GM23338 (cell line): ENCODE measurements at regions not wholly inside any gene's neighbourhood (a gene's known extent, or its start where the extent isn't known, plus 50 kb on each side); places are given as distances from the start of the nearest gene placed in this dataset.

Experiments used
- ATAC-seq: fragments of 200-7000 bp; cut with Tn5 transposase; 3 replicates; pipeline ENCODE4 v1.9.1; 2020
- DNase-seq: peaks from one replicate; pipeline ENCODE4 v3.0.0-alpha.2; 2015; ENCODE audit warnings: low spot score
- H2AFZ ChIP-seq: fragments of 200-600 bp; sonication (generic); 2 replicates; pipeline ENCODE4 v1.8.0; 2016; ENCODE audit warnings: antibody characterized with exemption, mild to moderate bottlenecking, moderate library complexity
- H3F3A ChIP-seq: fragments of 200-600 bp; sonication (generic); replicated peaks from 2 replicates; pipeline ENCODE4 v1.8.0; 2017; ENCODE audit warnings: antibody characterized with exemption, mixed run types, low read depth
- H3K27ac ChIP-seq: fragments of 200-600 bp; sonication (generic); 2 replicates; pipeline ENCODE4 v1.6.1; 2016; ENCODE audit warnings: low read depth
- H3K27me3 ChIP-seq: fragments of 200-600 bp; sonication (generic); 2 replicates; pipeline ENCODE4 v1.8.0; 2016; ENCODE audit warnings: mild to moderate bottlenecking, mixed run types, moderate library complexity; ENCODE audit not compliant: insufficient read depth
- H3K36me3 ChIP-seq: fragments of 200-600 bp; sonication (generic); 2 replicates; pipeline ENCODE4 v1.8.0; 2016; ENCODE audit warnings: mild to moderate bottlenecking; ENCODE audit not compliant: insufficient read depth
- H3K4me1 ChIP-seq: fragments of 200-600 bp; sonication (generic); 2 replicates; pipeline ENCODE4 v1.8.0; 2016; ENCODE audit warnings: mild to moderate bottlenecking, moderate library complexity; ENCODE audit not compliant: insufficient read depth
- H3K4me2 ChIP-seq: fragments of 200-600 bp; sonication (generic); 2 replicates; pipeline ENCODE4 v1.7.1; 2017; ENCODE audit warnings: mixed run types
- H3K4me3 ChIP-seq: fragments of 200-600 bp; sonication (generic); 2 replicates; pipeline ENCODE4 v1.6.1; 2016; ENCODE audit warnings: mixed run types
- H3K79me2 ChIP-seq: fragments of 200-600 bp; sonication (generic); replicated peaks from 2 replicates; pipeline ENCODE4 v1.8.0; 2017; ENCODE audit warnings: mild to moderate bottlenecking; ENCODE audit not compliant: insufficient read depth
- H3K9me2 ChIP-seq: fragments of 200-600 bp; sonication (generic); 2 replicates; pipeline ENCODE4 v1.8.0; 2017; ENCODE audit not compliant: insufficient read depth
- H4K20me1 ChIP-seq: fragments of 200-600 bp; sonication (generic); replicated peaks from 2 replicates; pipeline ENCODE4 v1.8.0; 2017; ENCODE audit warnings: mild to moderate bottlenecking; ENCODE audit not compliant: insufficient read depth
- H3K27ac Mint-ChIP-seq: 2 replicates; pipeline ENCODE4 v1.8.0; 2020; ENCODE audit warnings: inconsistent platforms, mild to moderate bottlenecking, moderate library complexity, mixed read lengths
- H3K27me3 Mint-ChIP-seq: 3 replicates; pipeline ENCODE4 v1.8.0; 2022; ENCODE audit warnings: low read depth, mild to moderate bottlenecking, moderate library complexity, mixed read lengths, inconsistent platforms; ENCODE audit not compliant: insufficient read depth, poor library complexity
- H3K36me3 Mint-ChIP-seq: 3 replicates; pipeline ENCODE4 v1.8.0; 2021; ENCODE audit warnings: low read depth, mild to moderate bottlenecking, inconsistent platforms, moderate library complexity, mixed read lengths
- H3K4me1 Mint-ChIP-seq: 3 replicates; pipeline ENCODE4 v1.8.0; 2020; ENCODE audit warnings: mild to moderate bottlenecking, inconsistent platforms, mixed read lengths
- H3K4me3 Mint-ChIP-seq: 3 replicates; pipeline ENCODE4 v1.8.0; 2021; ENCODE audit warnings: moderate library complexity, mild to moderate bottlenecking, inconsistent platforms, mixed read lengths
- H3K9me3 Mint-ChIP-seq: 3 replicates; pipeline ENCODE4 v1.8.0; 2020; ENCODE audit warnings: moderate library complexity, mild to moderate bottlenecking, inconsistent platforms, mixed read lengths
- CREB1 ChIP-seq: fragments of 250-450 bp; sonication (Bioruptor Pico); IDR thresholded peaks from 2 replicates; pipeline ENCODE4 v1.5.0; 2020; ENCODE audit warnings: low read depth, mild to moderate bottlenecking, moderate library complexity
- EZH2 ChIP-seq: fragments of 200-600 bp; sonication (generic); IDR thresholded peaks from one replicate; pipeline ENCODE4 v1.8.0; 2017; ENCODE audit warnings: antibody characterized with exemption, mild to moderate bottlenecking, low read depth; ENCODE audit not compliant: unreplicated experiment
- EZH2phosphoT487 ChIP-seq: fragments of 200-600 bp; sonication (generic); IDR thresholded peaks from one replicate; pipeline ENCODE4 v1.8.1; 2018; ENCODE audit warnings: antibody characterized with exemption; ENCODE audit not compliant: unreplicated experiment
- JUNB ChIP-seq: IDR thresholded peaks from one replicate; pipeline ENCODE4 v1.6.1; 2016; ENCODE audit warnings: antibody characterized with exemption; ENCODE audit not compliant: unreplicated experiment
- NANOG ChIP-seq: IDR thresholded peaks from 2 replicates; pipeline ENCODE4 v1.6.1; 2016; ENCODE audit warnings: antibody characterized with exemption, borderline replicate concordance
- POLR2AphosphoS5 ChIP-seq: IDR thresholded peaks from 2 replicates; pipeline ENCODE4 v1.6.1; 2016; ENCODE audit warnings: antibody characterized with exemption, low read depth
- STAT1 ChIP-seq: IDR thresholded peaks from one replicate; pipeline ENCODE4 v1.6.1; 2016; ENCODE audit warnings: antibody characterized with exemption; ENCODE audit not compliant: unreplicated experiment
- ZNF114 ChIP-seq: fragments of 250-450 bp; sonication (Bioruptor Pico); IDR thresholded peaks from 2 replicates; pipeline ENCODE4 v1.5.0; 2020; ENCODE audit warnings: mild to moderate bottlenecking, moderate library complexity
- ZNF331 ChIP-seq: fragments of 250-450 bp; sonication (Bioruptor Pico); IDR thresholded peaks from 2 replicates; pipeline ENCODE4 v1.5.0; 2020; ENCODE audit warnings: low read depth, mild to moderate bottlenecking, moderate library complexity
- ZNF462 ChIP-seq: fragments of 250-450 bp; sonication (Bioruptor Pico); IDR thresholded peaks from 2 replicates; pipeline ENCODE4 v1.5.0; 2020; ENCODE audit warnings: mild to moderate bottlenecking, moderate library complexity
- TF ChIP-seq, protein P1 (sequence below): IDR thresholded peaks from 2 replicates; pipeline ENCODE4 v1.6.1; 2016; ENCODE audit warnings: antibody characterized with exemption
- TF ChIP-seq, protein P2 (sequence below): IDR thresholded peaks from one replicate; pipeline ENCODE4 v1.6.1; 2018; ENCODE audit warnings: antibody characterized with exemption; ENCODE audit not compliant: unreplicated experiment
- TF ChIP-seq, protein P3 (sequence below), 2 experiments: fragments of 200-600 bp in 1 of 2; sonication (generic) in 1 of 2; conservative IDR thresholded peaks; 2 replicates each; pipeline versions ENCODE4 v1.5.1 to v1.6.1; 2016 to 2017; ENCODE audit warnings: antibody characterized with exemption in 2 of 2, low read depth in 2 of 2, mild to moderate bottlenecking in 2 of 2, moderate library complexity in 1 of 2

DNA sequence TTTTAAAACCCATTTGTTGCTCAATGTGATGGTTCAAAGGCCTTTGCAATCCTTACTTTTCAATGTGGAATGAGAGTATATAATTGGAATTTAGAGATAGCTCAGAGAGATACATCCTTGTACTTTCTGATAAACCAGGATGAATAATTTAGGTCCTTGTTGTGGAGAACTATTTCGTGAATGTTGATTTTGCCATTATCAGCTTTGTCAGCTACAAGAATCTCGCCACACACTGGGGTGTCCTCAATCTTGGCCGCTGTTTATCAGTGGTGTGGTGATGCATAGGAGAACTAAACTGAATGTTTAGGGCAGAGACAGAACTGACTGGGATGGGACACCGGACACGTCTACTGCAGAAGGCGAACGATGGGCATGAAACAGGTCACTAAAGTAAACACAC, 111.2 kb upstream of the SLC35B3 start:
- TF ChIP-seq EZH2 (no peak), JUNB (no peak), NANOG (no peak), ZNF331 (CRISPR knock-in tag) (no peak), ZNF462 (CRISPR knock-in tag) (no peak), EZH2phosphoT487 (no peak), CREB1 (CRISPR knock-in tag) (no peak), ZNF114 (no peak), STAT1 (no peak), POLR2AphosphoS5 (no peak)
- TF ChIP-seq, protein P1, sequence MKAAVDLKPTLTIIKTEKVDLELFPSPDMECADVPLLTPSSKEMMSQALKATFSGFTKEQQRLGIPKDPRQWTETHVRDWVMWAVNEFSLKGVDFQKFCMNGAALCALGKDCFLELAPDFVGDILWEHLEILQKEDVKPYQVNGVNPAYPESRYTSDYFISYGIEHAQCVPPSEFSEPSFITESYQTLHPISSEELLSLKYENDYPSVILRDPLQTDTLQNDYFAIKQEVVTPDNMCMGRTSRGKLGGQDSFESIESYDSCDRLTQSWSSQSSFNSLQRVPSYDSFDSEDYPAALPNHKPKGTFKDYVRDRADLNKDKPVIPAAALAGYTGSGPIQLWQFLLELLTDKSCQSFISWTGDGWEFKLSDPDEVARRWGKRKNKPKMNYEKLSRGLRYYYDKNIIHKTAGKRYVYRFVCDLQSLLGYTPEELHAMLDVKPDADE = no peak
- TF ChIP-seq, protein P2, sequence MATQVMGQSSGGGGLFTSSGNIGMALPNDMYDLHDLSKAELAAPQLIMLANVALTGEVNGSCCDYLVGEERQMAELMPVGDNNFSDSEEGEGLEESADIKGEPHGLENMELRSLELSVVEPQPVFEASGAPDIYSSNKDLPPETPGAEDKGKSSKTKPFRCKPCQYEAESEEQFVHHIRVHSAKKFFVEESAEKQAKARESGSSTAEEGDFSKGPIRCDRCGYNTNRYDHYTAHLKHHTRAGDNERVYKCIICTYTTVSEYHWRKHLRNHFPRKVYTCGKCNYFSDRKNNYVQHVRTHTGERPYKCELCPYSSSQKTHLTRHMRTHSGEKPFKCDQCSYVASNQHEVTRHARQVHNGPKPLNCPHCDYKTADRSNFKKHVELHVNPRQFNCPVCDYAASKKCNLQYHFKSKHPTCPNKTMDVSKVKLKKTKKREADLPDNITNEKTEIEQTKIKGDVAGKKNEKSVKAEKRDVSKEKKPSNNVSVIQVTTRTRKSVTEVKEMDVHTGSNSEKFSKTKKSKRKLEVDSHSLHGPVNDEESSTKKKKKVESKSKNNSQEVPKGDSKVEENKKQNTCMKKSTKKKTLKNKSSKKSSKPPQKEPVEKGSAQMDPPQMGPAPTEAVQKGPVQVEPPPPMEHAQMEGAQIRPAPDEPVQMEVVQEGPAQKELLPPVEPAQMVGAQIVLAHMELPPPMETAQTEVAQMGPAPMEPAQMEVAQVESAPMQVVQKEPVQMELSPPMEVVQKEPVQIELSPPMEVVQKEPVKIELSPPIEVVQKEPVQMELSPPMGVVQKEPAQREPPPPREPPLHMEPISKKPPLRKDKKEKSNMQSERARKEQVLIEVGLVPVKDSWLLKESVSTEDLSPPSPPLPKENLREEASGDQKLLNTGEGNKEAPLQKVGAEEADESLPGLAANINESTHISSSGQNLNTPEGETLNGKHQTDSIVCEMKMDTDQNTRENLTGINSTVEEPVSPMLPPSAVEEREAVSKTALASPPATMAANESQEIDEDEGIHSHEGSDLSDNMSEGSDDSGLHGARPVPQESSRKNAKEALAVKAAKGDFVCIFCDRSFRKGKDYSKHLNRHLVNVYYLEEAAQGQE = no peak
- TF ChIP-seq, protein P3, sequence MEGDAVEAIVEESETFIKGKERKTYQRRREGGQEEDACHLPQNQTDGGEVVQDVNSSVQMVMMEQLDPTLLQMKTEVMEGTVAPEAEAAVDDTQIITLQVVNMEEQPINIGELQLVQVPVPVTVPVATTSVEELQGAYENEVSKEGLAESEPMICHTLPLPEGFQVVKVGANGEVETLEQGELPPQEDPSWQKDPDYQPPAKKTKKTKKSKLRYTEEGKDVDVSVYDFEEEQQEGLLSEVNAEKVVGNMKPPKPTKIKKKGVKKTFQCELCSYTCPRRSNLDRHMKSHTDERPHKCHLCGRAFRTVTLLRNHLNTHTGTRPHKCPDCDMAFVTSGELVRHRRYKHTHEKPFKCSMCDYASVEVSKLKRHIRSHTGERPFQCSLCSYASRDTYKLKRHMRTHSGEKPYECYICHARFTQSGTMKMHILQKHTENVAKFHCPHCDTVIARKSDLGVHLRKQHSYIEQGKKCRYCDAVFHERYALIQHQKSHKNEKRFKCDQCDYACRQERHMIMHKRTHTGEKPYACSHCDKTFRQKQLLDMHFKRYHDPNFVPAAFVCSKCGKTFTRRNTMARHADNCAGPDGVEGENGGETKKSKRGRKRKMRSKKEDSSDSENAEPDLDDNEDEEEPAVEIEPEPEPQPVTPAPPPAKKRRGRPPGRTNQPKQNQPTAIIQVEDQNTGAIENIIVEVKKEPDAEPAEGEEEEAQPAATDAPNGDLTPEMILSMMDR (conservative IDR thresholded peaks at IDR 0.05; ENCODE audit: low read depth in 2 of 2) = no peak
- peaks cover 4% of the 10 kb centered on the region; the same call in 2 of the 3 replicates for H3K4me1 Mint-ChIP-seq

More for the DNA sequence above, 111.2 kb upstream of the SLC35B3 start:
- Histone ChIP-seq H3K36me3 (no peaks in the 10 kb centered on the region), H3K4me3 (no peak overlapping the region), H3K27ac (no peak overlapping the region), H3F3A (no peaks in the 10 kb centered on the region), H4K20me1 (no peaks in the 10 kb centered on the region), H3K9me2 (no peaks in the 10 kb centered on the region), H3K4me1 (no peaks in the 10 kb centered on the region), H3K27me3 (no peaks in the 10 kb centered on the region), H2AFZ (no peak overlapping the region; the same call in 1 of the 2 replicates), H3K4me2 (no peak overlapping the region), H3K79me2 (no peaks in the 10 kb centered on the region)
- no peak for ATAC-seq
- DNase-seq = no peak
- H3K27me3 Mint-ChIP-seq = no peaks in the 10 kb centered on the region
- no peak overlapping the region for H3K4me3 Mint-ChIP-seq
- no peak overlapping the region for H3K27ac Mint-ChIP-seq
- H3K9me3 Mint-ChIP-seq = no peaks in the 10 kb centered on the region
- H3K36me3 Mint-ChIP-seq = no peaks in the 10 kb centered on the region
